AG09309 (cell line): ENCODE measurements at regions not wholly inside any gene's neighbourhood (a gene's known extent, or its start where the extent isn't known, plus 50 kb on each side); places are given as distances from the start of the nearest gene placed in this dataset.

ENCODE experiments used
- DNase-seq: peaks from one replicate; pipeline ENCODE4 v3.0.0-alpha.2; 2010; ENCODE audit warnings: low read depth
- H3K4me3 ChIP-seq: 2 replicates; pipeline ENCODE4 v1.5.1; 2011; ENCODE audit warnings: mild to moderate bottlenecking, low read depth, low read length, moderate library complexity; ENCODE audit not compliant: control insufficient read depth
- TF ChIP-seq, protein P1 (sequence below): IDR thresholded peaks from 2 replicates; pipeline ENCODE4 v1.5.1; 2011; ENCODE audit warnings: mild to moderate bottlenecking, low read depth, low read length, inconsistent platforms; ENCODE audit not compliant: insufficient read depth, control insufficient read depth; ENCODE audit errors: missing control alignments

DNA sequence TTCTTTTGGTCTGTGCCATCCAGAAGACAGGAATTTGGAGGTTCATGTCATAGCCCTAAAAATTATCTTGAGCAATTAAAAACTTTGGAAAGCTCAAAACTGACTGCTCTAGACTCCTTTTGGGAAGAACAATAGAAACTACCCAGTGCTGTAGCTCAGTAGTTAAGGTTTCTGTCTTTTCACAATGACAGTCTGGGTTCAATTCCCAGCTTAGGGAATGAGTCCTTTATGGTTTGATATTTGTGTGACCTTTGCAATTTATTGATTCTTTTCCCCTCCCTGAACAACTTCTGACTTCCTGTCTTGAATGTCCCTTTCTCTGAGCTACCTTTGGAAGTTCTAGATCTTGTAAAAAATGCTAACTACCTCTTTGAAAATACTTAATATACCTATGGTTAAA is 603.3 kb upstream of the IGFBP3 start:
- H3K4me3 ChIP-seq: no peak overlapping the region
- no peak for DNase-seq
- TF ChIP-seq, protein P1, sequence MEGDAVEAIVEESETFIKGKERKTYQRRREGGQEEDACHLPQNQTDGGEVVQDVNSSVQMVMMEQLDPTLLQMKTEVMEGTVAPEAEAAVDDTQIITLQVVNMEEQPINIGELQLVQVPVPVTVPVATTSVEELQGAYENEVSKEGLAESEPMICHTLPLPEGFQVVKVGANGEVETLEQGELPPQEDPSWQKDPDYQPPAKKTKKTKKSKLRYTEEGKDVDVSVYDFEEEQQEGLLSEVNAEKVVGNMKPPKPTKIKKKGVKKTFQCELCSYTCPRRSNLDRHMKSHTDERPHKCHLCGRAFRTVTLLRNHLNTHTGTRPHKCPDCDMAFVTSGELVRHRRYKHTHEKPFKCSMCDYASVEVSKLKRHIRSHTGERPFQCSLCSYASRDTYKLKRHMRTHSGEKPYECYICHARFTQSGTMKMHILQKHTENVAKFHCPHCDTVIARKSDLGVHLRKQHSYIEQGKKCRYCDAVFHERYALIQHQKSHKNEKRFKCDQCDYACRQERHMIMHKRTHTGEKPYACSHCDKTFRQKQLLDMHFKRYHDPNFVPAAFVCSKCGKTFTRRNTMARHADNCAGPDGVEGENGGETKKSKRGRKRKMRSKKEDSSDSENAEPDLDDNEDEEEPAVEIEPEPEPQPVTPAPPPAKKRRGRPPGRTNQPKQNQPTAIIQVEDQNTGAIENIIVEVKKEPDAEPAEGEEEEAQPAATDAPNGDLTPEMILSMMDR: no peak

DNA sequence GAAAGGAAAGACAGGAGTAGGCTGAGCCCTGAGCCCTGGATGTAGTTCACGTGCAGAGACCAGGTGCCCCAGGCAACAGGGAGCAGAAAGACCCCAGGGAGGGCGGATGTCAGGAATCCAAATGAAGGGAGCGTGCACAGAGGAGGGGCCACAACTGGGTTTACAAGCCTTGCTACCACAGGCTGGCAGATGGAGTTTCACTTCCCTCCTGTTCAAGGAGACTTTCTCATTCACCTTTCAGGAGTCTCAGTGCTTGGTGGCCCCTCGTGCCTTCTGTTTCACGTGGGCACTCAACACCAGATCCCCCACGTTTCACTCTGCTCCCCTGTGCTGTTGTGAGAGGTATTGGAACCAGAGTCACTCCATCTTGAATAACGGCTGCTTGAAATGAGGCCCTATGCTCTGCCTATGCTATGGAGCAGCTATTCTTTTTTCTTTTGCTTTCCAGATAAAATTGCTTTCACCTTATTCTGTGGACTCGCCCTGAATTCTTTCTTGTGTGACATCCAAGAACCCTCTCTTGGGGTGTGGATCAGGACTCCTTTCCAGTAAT is 601.4 kb upstream of the IGFBP3 start:
- TF ChIP-seq, protein P1: no peak
- H3K4me3 ChIP-seq: no peak overlapping the region
- no peak for DNase-seq

DNA sequence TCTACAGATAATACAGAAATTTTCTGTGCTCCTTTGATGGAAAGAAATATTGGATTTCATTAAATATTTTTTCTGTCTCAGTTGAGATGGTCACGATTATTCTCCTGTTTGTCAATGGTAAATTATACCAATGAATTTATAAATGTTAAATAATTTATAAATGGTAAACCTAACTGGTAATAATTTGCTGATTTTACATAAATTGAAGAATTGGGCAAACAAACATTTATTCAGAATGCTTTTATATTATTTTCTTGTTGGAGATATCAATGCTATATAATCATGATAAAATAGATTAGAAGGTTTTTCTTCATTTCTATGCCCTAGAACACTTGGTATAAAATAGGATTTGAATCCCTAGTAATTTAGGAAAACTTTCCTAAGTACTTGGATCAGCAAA is 597.6 kb upstream of the IGFBP3 start:
- TF ChIP-seq, protein P1: no peak

DNA sequence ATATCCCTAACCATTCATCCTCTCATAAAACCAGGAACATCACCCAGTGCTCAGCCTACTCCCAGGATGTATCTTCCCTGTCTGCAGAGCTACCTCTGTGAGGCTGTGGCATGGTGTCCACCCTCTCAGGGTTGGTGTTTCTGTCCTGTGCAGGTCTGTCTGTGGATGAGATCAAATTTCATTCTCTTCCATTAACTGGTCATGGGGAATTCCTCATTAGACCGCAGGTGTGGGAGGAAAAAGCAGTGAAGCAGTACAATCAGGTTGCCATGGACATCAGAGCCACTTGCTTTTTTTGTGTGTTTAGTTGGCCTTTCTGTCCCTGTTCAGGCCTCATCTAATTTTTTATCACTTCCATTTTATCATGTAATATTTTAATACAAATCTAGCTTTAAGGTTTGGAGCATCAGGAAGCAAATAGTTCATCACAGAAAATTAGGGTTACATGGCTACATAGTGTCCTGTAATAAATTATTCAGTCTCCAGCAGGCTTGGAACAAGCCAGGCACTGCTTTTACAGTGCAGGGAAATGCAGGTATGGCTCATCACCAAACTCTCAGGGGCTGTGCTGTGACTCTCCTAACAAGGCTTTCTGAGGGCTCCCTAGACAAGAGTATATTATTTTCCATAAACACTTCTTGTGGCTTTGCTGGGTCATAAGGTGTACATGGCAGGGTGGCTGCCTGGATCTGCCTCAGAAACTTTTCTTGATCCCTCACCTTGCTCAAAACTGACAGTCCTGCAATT is 594.9 kb upstream of the IGFBP3 start:
- no peak for DNase-seq
- TF ChIP-seq, protein P1: no peak

More for the DNA sequence above, 597.6 kb upstream of the IGFBP3 start:
- no peak for DNase-seq
- H3K4me3 ChIP-seq: no peak overlapping the region

DNA sequence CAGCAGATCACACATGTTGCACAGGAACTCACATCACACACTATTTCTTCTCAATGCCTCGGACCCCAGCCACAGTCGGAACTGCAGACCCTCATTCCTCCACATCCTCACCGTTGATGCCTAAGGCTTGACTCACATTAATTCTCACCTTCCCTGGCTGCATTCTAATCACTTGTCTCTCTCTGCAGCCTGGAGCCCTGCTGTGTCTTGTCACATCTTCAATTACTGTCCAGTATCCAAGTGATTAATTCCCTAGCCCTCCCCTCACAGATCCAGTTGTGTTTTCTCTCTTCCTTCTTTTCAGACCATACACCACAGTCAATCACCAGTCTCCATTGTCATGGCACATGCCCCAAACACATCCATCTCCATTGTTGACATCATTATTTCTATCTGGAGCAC is 592.4 kb upstream of the IGFBP3 start:
- TF ChIP-seq, protein P1: no peak
- no peak for DNase-seq

More for the DNA sequence above, 594.9 kb upstream of the IGFBP3 start:
- no peak overlapping the region for H3K4me3 ChIP-seq

DNA sequence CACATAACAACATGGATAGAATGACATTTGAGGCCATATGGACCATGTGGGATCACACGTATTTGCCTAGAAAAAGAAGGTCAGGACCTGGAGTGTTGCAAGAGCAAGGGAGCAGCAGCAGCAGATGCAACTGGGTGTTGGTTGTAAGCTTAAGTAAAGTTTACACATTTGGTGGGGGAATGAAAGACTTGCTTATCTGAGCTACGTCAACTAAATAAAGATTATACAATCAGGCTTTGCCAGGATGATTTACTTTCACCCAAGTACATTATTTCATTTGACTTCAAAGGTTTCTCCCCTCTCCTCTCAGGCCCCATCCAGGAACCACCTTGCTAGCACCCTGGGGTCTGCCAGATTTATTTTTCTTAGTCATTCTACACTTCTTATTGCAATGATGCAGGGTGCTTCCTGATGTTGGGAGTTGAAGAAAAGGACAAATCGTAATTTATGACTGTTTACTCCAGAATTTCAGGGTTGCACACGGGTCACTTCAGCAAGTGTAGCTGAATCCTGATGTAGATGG is 591.9 kb upstream of the IGFBP3 start:
- no peak overlapping the region for H3K4me3 ChIP-seq
- TF ChIP-seq, protein P1: no peak
- DNase-seq: no peak

More for the DNA sequence above, 592.4 kb upstream of the IGFBP3 start:
- H3K4me3 ChIP-seq: no peak overlapping the region
